ENCODE measurements at regions not wholly inside any gene's neighbourhood (a gene's known extent, or its start where the extent isn't known, plus 50 kb on each side); places are given as distances from the start of the nearest gene placed in this dataset.

- H3K27ac ChIP-seq (ENCODE audit: low read depth, low read length), result no peak overlapping the region
- H3K4me3 ChIP-seq (ENCODE audit: extremely low read depth in 1 of 4, insufficient read depth in 2 of 4, low read depth in 3 of 4, low read length in 4 of 4), result no peak overlapping the region
- H3K14ac ChIP-seq (ENCODE audit: insufficient read length), result no peak overlapping the region
- ChIA-PET CTCF (ENCODE audit: partially characterized antibody) (no interaction called here), POLR2A (ENCODE audit: partially characterized antibody) (no interaction called here)
- no peak overlapping the region for H3K4me2 ChIP-seq (ENCODE audit: insufficient read depth in 1 of 2, low read depth in 2 of 2, low read length in 2 of 2)
- H3K56ac ChIP-seq (replicated peaks; ENCODE audit: insufficient read length, low read depth, low read length), result no peak overlapping the region
- no peaks in the 10 kb centered on the region for H4K20me1 ChIP-seq (replicated peaks in 1 of 2; ENCODE audit: control insufficient read depth in 1 of 2, insufficient read depth in 2 of 2, low read length in 2 of 2)
- no peak overlapping the region for H3K9ac ChIP-seq (replicated peaks in 1 of 4; ENCODE audit: extremely low read depth in 1 of 4, low read depth in 3 of 4, low read length in 3 of 4)
- no peak overlapping the region for H3K4ac ChIP-seq (replicated peaks; ENCODE audit: insufficient read length, low read depth, low read length)
- H3K4me1 ChIP-seq (replicated peaks in 1 of 4; ENCODE audit: control insufficient read depth in 3 of 4, insufficient read depth in 4 of 4, low read length in 3 of 4), result no peaks in the 10 kb centered on the region
- no peak overlapping the region for H3K23ac ChIP-seq (ENCODE audit: insufficient read length)
- TF ChIP-seq PHF8 (conservative IDR thresholded peaks at IDR 0.05; ENCODE audit: low read depth, low read length), result no peak
- TF ChIP-seq ZNF274 (IDR thresholded peaks at IDR 0.05; ENCODE audit: borderline replicate concordance, extremely low read depth, low read length), result no peak
- TF ChIP-seq HDAC2 (IDR thresholded peaks at IDR 0.05; ENCODE audit: borderline replicate concordance in 1 of 2, low read depth in 2 of 2, low read length in 2 of 2), result no peak
- no peak for TF ChIP-seq RAD21 (IDR thresholded peaks at IDR 0.05 in 1 of 2, conservative IDR thresholded peaks at IDR 0.05 in 1 of 2; ENCODE audit: low read depth in 2 of 2, low read length in 2 of 2)
- FAIRE-seq (no peak), DNase-seq (ENCODE audit: low read depth in 1 of 2, low spot score in 2 of 2) (no peak)
- H3K36me3 ChIP-seq (ENCODE audit: control insufficient read depth in 2 of 4, insufficient read depth in 4 of 4, low read length in 3 of 4), result no peaks in the 10 kb centered on the region
- no peak overlapping the region for H4K5ac ChIP-seq (ENCODE audit: insufficient read length, low read depth, low read length)
- no peak overlapping the region for H2BK120ac ChIP-seq (replicated peaks; ENCODE audit: low read depth, low read length)
- no peaks in the 10 kb centered on the region for H3K27me3 ChIP-seq (replicated peaks in 1 of 4; ENCODE audit: control insufficient read depth in 3 of 4, extremely low read depth in 1 of 4, insufficient read depth in 3 of 4, low read length in 3 of 4)
- H2BK15ac ChIP-seq (ENCODE audit: low read length), result no peak overlapping the region
- H2BK5ac ChIP-seq (ENCODE audit: low read depth, low read length), result no peak overlapping the region
- no peak overlapping the region for H2AK5ac ChIP-seq (ENCODE audit: low read depth, low read length)
- H3K23me2 ChIP-seq (ENCODE audit: low read depth, low read length), result no peaks in the 10 kb centered on the region
- H3K9me3 ChIP-seq (ENCODE audit: insufficient read depth in 2 of 2, low read depth in 1 of 2, low read length in 1 of 2), result no peaks in the 10 kb centered on the region
- H3K18ac ChIP-seq (ENCODE audit: extremely low read depth, low read length), result no peak overlapping the region
- H3K79me2 ChIP-seq (ENCODE audit: control insufficient read depth in 1 of 2, insufficient read depth in 2 of 2, low read length in 2 of 2), result no peaks in the 10 kb centered on the region
- no peak overlapping the region for H2BK12ac ChIP-seq (ENCODE audit: low read depth, low read length)
- H4K8ac ChIP-seq (ENCODE audit: extremely low read depth, insufficient read depth, low read length), result no peak overlapping the region
- H2BK20ac ChIP-seq (ENCODE audit: low read length), result no peak overlapping the region
- H3K79me1 ChIP-seq (ENCODE audit: low read depth, low read length), result no peaks in the 10 kb centered on the region
- no peak overlapping the region for H2AFZ ChIP-seq (ENCODE audit: low read length)
- H4K91ac ChIP-seq (replicated peaks; ENCODE audit: insufficient read length, low read length), result no peak overlapping the region
Observed at GRCh38 chr12:85507456-85507855, 227.4 kb downstream of the ALX1 start.
